BJ (cell line): ENCODE measurements at regions not wholly inside any gene's neighbourhood (a gene's known extent, or its start where the extent isn't known, plus 50 kb on each side); places are given as distances from the start of the nearest gene placed in this dataset.

Experiments
- CTCF ChIA-PET: fragments of 350-600 bp; formaldehyde crosslinking; extraction: SDS; loops from one replicate; lab custom pipeline; 2021; ENCODE audit warnings: antibody characterized with exemption, inconsistent platforms; lab: Yijun Ruan, JAX
- POLR2A ChIA-PET: fragments of 300-600 bp; sonication (Branson Sonifier 250); formaldehyde crosslinking; extraction: SDS; loops from one replicate; lab custom pipeline; 2021; ENCODE audit warnings: antibody characterized with exemption; lab: Charles Lee
- DNase-seq: peaks from one replicate; pipeline ENCODE4 v3.0.0-alpha.2; 2011; ENCODE audit warnings: low read depth
- H3K27me3 ChIP-seq: 2 replicates; pipeline ENCODE4 v1.6.0; 2011; ENCODE audit warnings: low read length; ENCODE audit not compliant: control insufficient read depth, insufficient read depth
- H3K36me3 ChIP-seq: 2 replicates; pipeline ENCODE4 v1.5.1; 2011; ENCODE audit warnings: low read length; ENCODE audit not compliant: control insufficient read depth, insufficient read depth
- H3K4me3 ChIP-seq: 2 replicates; pipeline ENCODE4 v1.5.1; 2011; ENCODE audit warnings: low read depth, mild to moderate bottlenecking, control low read depth, low read length
- CTCF ChIP-seq: IDR thresholded peaks from 2 replicates; pipeline ENCODE4 v1.5.1; 2011; ENCODE audit warnings: low read depth, mild to moderate bottlenecking, control low read depth, inconsistent platforms, low read length, moderate library complexity; ENCODE audit not compliant: insufficient read depth

DNA sequence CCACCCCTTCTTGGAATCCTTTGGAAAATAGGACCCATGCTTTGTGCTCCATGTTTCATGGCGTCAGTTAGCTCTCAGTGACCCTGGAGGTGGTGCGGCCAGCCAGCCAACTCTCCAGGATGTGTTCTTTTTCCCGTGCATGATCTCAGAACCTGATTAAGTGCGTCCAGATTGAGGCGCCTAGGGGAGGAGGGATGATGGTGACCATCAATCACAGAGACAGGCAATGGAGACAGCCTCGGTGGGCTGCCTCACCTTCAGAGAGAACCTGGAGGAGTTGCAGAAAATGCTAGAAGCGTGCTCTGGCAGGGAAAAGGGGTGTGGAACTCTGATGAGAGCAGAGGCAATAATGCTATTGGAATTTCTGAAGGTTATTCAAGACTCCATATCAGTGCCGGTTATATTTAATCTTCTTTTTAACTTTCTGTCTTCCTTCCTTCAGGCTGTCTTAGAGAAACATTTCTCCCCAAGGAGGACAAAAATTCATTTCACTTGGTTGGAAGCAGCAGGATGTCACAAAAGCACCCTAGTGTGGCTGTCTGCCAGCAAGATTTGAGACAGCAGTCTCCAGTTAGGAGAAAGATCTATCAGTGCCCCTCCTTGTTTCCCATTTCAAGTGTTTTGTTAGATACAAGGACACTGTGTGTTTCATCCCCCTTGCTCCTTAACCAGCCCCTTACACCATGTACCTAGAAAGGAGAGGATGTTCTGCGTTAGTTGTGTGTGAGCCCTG lies 53.3 kb upstream of the IGF1 start:
- ChIA-PET CTCF (no interaction called here), POLR2A (no interaction called here)
- TF ChIP-seq CTCF: no peak

More for the DNA sequence above, 53.3 kb upstream of the IGF1 start:
- no peak overlapping the region for H3K4me3 ChIP-seq
- no peak for DNase-seq
- no peaks in the 10 kb centered on the region for H3K27me3 ChIP-seq
- no peaks in the 10 kb centered on the region for H3K36me3 ChIP-seq
